ENCODE measurements at regions not wholly inside any gene's neighbourhood (a gene's known extent, or its start where the extent isn't known, plus 50 kb on each side); places are given as distances from the start of the nearest gene placed in this dataset.

DNA sequence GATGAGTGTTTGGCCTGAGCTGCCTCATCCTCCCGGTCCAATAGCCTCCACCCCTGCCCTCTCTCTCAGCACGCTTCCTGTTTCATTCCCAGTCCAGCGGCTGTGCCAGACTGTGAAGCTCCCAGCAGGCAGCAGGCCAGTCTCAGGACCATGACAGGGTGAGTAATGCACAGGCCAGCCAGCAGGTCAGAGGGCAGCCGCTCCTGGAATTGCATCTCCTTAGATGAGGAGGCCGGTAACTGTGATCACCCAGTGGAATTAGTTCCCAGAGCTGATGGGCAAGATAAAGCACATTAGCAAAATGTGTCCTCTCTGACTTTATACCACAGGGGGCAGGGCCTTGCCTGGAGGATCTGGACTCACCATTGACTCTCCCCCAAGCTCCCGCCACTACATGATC, 251.2 kb downstream of the ETS1 start:
- H3K4me3 ChIP-seq (ENCODE audit: low read depth, low read length, poor library complexity, severe bottlenecking), result no peak overlapping the region
- no peak overlapping the region for H3K27ac ChIP-seq (ENCODE audit: low read depth, low read length, poor library complexity, severe bottlenecking)
- ChIA-PET POLR2A (interaction anchor here (0.8 to 0.9 kb wide), 2 partner anchors 10 to 13 kb away, joined by 3 read pairs; no protein-coding TSS in a partner anchor), CTCF (ENCODE audit: unreplicated experiment) (no interaction called here)
- DNase-seq (ENCODE audit: low spot score), result no peak
- TF ChIP-seq EZH2phosphoT487 (IDR thresholded peaks at IDR 0.05; ENCODE audit: borderline replicate concordance, low read depth, low read length), result no peak
- TF ChIP-seq, protein P1, sequence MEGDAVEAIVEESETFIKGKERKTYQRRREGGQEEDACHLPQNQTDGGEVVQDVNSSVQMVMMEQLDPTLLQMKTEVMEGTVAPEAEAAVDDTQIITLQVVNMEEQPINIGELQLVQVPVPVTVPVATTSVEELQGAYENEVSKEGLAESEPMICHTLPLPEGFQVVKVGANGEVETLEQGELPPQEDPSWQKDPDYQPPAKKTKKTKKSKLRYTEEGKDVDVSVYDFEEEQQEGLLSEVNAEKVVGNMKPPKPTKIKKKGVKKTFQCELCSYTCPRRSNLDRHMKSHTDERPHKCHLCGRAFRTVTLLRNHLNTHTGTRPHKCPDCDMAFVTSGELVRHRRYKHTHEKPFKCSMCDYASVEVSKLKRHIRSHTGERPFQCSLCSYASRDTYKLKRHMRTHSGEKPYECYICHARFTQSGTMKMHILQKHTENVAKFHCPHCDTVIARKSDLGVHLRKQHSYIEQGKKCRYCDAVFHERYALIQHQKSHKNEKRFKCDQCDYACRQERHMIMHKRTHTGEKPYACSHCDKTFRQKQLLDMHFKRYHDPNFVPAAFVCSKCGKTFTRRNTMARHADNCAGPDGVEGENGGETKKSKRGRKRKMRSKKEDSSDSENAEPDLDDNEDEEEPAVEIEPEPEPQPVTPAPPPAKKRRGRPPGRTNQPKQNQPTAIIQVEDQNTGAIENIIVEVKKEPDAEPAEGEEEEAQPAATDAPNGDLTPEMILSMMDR (conservative IDR thresholded peaks at IDR 0.05; ENCODE audit: low read length), result no peak
- H3K79me2 ChIP-seq (ENCODE audit: insufficient read depth, low read depth, low read length), result no peaks in the 10 kb centered on the region
- no peak overlapping the region for H3K4me2 ChIP-seq (ENCODE audit: low read length)
- H3K9me3 ChIP-seq (ENCODE audit: low read length), result no peaks in the 10 kb centered on the region
- H3K36me3 ChIP-seq (ENCODE audit: insufficient read depth, low read length), result no peaks in the 10 kb centered on the region
- intact Hi-C loops (cut with micrococcal nuclease; ENCODE audit: unreplicated experiment), result no loop called here
- H4K20me1 ChIP-seq (ENCODE audit: insufficient read depth, low read length), result no peaks in the 10 kb centered on the region
- BruUV-seq (replicated peaks), result no TSS peak
- H3K4me1 ChIP-seq (ENCODE audit: insufficient read depth, low read length, poor library complexity, severe bottlenecking), result peaks cover 8% of the 10 kb centered on the region
- no peaks in the 10 kb centered on the region for H3K9me2 ChIP-seq (ENCODE audit: insufficient read depth, low read length)
- no peak overlapping the region for H2AFZ ChIP-seq (ENCODE audit: low read length)

DNA sequence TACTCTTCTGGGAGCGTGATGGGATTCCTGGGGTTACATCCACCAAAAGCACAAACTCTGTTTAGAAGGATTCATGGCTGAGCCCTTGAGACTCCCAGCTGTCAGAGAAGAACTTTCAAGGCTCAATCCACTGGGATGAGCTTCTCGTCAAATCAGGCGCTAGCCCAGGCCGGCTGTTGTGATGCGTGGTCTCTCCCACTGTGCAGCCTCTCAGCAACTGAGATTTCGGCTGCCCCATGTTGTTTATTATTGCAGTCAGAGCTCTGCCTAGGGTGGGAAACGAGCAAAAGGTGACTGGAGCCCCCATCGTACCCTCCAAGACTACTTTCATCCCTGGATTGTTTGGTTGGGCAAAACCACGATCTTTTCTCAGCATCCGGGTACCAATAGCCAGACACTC, 251.6 kb downstream of the ETS1 start:
- H3K79me2 ChIP-seq (ENCODE audit: insufficient read depth, low read depth, low read length), result no peaks in the 10 kb centered on the region
- H4K20me1 ChIP-seq (ENCODE audit: insufficient read depth, low read length), result no peaks in the 10 kb centered on the region
- intact Hi-C loops (cut with micrococcal nuclease; ENCODE audit: unreplicated experiment), result no loop called here
- no peaks in the 10 kb centered on the region for H3K9me2 ChIP-seq (ENCODE audit: insufficient read depth, low read length)
- ChIA-PET CTCF (ENCODE audit: unreplicated experiment) (no interaction called here), POLR2A (interaction anchor here (0.9 to 1.0 kb wide), 2 partner anchors 10 to 18 kb away, joined by 3 read pairs; no protein-coding TSS in a partner anchor)
- no TSS peak for BruUV-seq (replicated peaks)
- DNase-seq (ENCODE audit: low spot score), result no peak
- H3K4me2 ChIP-seq (ENCODE audit: low read length), result no peak overlapping the region
- no peaks in the 10 kb centered on the region for H3K36me3 ChIP-seq (ENCODE audit: insufficient read depth, low read length)
- TF ChIP-seq, protein P1 (conservative IDR thresholded peaks at IDR 0.05; ENCODE audit: low read length), result no peak
- no peak for TF ChIP-seq EZH2phosphoT487 (IDR thresholded peaks at IDR 0.05; ENCODE audit: borderline replicate concordance, low read depth, low read length)
- H2AFZ ChIP-seq (ENCODE audit: low read length), result no peak overlapping the region
- no peak overlapping the region for H3K4me3 ChIP-seq (ENCODE audit: low read depth, low read length, poor library complexity, severe bottlenecking)
- H3K9me3 ChIP-seq (ENCODE audit: low read length), result no peaks in the 10 kb centered on the region
- H3K27ac ChIP-seq (ENCODE audit: low read depth, low read length, poor library complexity, severe bottlenecking), result no peak overlapping the region
- H3K4me1 ChIP-seq (ENCODE audit: insufficient read depth, low read length, poor library complexity, severe bottlenecking), result peaks cover 13% of the 10 kb centered on the region

DNA sequence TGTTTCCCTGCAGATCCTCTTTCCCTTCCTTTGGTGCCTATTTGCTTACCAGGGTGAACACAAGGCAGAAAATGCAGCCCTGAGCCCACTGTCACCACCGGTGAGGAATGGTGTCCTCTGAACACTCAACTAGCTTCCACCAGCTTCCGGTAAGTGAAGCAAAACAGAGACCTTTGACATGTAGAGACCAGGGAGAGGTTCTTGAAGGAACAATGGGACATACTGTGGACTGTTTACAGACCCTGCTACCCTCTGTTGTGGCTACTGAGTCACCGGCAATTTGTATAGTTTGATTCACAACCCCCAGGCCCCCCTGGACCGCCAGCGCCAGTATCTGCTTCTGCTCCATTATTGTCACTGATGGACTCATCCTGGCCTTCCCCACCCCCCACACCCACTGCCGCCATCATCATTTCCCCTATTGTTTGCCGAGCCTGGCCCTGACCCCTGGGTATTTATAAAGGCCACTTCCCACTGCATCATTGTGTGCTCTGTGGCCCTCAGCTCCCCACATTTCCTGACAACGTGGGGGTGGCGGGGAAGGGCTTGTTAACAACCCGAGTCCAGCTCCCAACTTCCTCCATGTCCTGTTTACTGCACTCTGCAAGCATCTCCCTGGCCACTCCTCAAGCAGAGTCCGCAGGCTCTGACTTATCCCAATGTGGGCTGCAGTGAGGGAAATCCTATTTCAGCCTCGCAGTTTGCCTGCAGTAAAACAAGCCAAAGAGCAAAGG, 252.9 kb downstream of the ETS1 start:
- ChIA-PET POLR2A (interaction anchor here (0.7 to 1.4 kb wide), 4 partner anchors 9 to 47 kb away, joined by 3 to 6 read pairs (median 3); no protein-coding TSS in a partner anchor), CTCF (ENCODE audit: unreplicated experiment) (no interaction called here)
- no peak for DNase-seq (ENCODE audit: low spot score)
- Histone ChIP-seq H3K79me2 (ENCODE audit: insufficient read depth, low read depth, low read length) (no peaks in the 10 kb centered on the region), H4K20me1 (ENCODE audit: insufficient read depth, low read length) (no peaks in the 10 kb centered on the region), H3K27ac (ENCODE audit: low read depth, low read length, poor library complexity, severe bottlenecking) (no peak overlapping the region), H3K9me2 (ENCODE audit: insufficient read depth, low read length) (no peaks in the 10 kb centered on the region), H3K4me1 (ENCODE audit: insufficient read depth, low read length, poor library complexity, severe bottlenecking) (peaks cover 15% of the 10 kb centered on the region), H2AFZ (ENCODE audit: low read length) (no peak overlapping the region), H3K4me3 (ENCODE audit: low read depth, low read length, poor library complexity, severe bottlenecking) (no peak overlapping the region), H3K36me3 (ENCODE audit: insufficient read depth, low read length) (no peaks in the 10 kb centered on the region), H3K4me2 (ENCODE audit: low read length) (no peak overlapping the region), H3K9me3 (ENCODE audit: low read length) (no peaks in the 10 kb centered on the region)
- intact Hi-C loops (cut with micrococcal nuclease; ENCODE audit: unreplicated experiment), result no loop called here
- BruUV-seq (replicated peaks), result no TSS peak
- no peak for TF ChIP-seq EZH2phosphoT487 (IDR thresholded peaks at IDR 0.05; ENCODE audit: borderline replicate concordance, low read depth, low read length)
- TF ChIP-seq, protein P1 (conservative IDR thresholded peaks at IDR 0.05; ENCODE audit: low read length), result no peak
